GM23338 (cell line): ENCODE measurements at regions not wholly inside any gene's neighbourhood (a gene's known extent, or its start where the extent isn't known, plus 50 kb on each side); places are given as distances from the start of the nearest gene placed in this dataset.

ENCODE experiments used
- ATAC-seq: fragments of 200-7000 bp; cut with Tn5 transposase; 3 replicates; pipeline ENCODE4 v1.9.1; 2020
- DNase-seq: peaks from one replicate; pipeline ENCODE4 v3.0.0-alpha.2; 2015; ENCODE audit warnings: low spot score
- H2AFZ ChIP-seq: fragments of 200-600 bp; sonication (generic); 2 replicates; pipeline ENCODE4 v1.8.0; 2016; ENCODE audit warnings: antibody characterized with exemption, mild to moderate bottlenecking, moderate library complexity
- H3F3A ChIP-seq: fragments of 200-600 bp; sonication (generic); replicated peaks from 2 replicates; pipeline ENCODE4 v1.8.0; 2017; ENCODE audit warnings: antibody characterized with exemption, mixed run types, low read depth
- H3K27ac ChIP-seq: fragments of 200-600 bp; sonication (generic); 2 replicates; pipeline ENCODE4 v1.6.1; 2016; ENCODE audit warnings: low read depth
- H3K27me3 ChIP-seq: fragments of 200-600 bp; sonication (generic); 2 replicates; pipeline ENCODE4 v1.8.0; 2016; ENCODE audit warnings: mild to moderate bottlenecking, mixed run types, moderate library complexity; ENCODE audit not compliant: insufficient read depth
- H3K36me3 ChIP-seq: fragments of 200-600 bp; sonication (generic); 2 replicates; pipeline ENCODE4 v1.8.0; 2016; ENCODE audit warnings: mild to moderate bottlenecking; ENCODE audit not compliant: insufficient read depth
- H3K4me1 ChIP-seq: fragments of 200-600 bp; sonication (generic); 2 replicates; pipeline ENCODE4 v1.8.0; 2016; ENCODE audit warnings: mild to moderate bottlenecking, moderate library complexity; ENCODE audit not compliant: insufficient read depth
- H3K4me2 ChIP-seq: fragments of 200-600 bp; sonication (generic); 2 replicates; pipeline ENCODE4 v1.7.1; 2017; ENCODE audit warnings: mixed run types
- H3K4me3 ChIP-seq: fragments of 200-600 bp; sonication (generic); 2 replicates; pipeline ENCODE4 v1.6.1; 2016; ENCODE audit warnings: mixed run types
- H3K79me2 ChIP-seq: fragments of 200-600 bp; sonication (generic); replicated peaks from 2 replicates; pipeline ENCODE4 v1.8.0; 2017; ENCODE audit warnings: mild to moderate bottlenecking; ENCODE audit not compliant: insufficient read depth
- H3K9me2 ChIP-seq: fragments of 200-600 bp; sonication (generic); 2 replicates; pipeline ENCODE4 v1.8.0; 2017; ENCODE audit not compliant: insufficient read depth
- H4K20me1 ChIP-seq: fragments of 200-600 bp; sonication (generic); replicated peaks from 2 replicates; pipeline ENCODE4 v1.8.0; 2017; ENCODE audit warnings: mild to moderate bottlenecking; ENCODE audit not compliant: insufficient read depth
- H3K27ac Mint-ChIP-seq: 2 replicates; pipeline ENCODE4 v1.8.0; 2020; ENCODE audit warnings: inconsistent platforms, mild to moderate bottlenecking, moderate library complexity, mixed read lengths
- H3K27me3 Mint-ChIP-seq: 3 replicates; pipeline ENCODE4 v1.8.0; 2022; ENCODE audit warnings: low read depth, mild to moderate bottlenecking, moderate library complexity, mixed read lengths, inconsistent platforms; ENCODE audit not compliant: insufficient read depth, poor library complexity
- H3K36me3 Mint-ChIP-seq: 3 replicates; pipeline ENCODE4 v1.8.0; 2021; ENCODE audit warnings: low read depth, mild to moderate bottlenecking, inconsistent platforms, moderate library complexity, mixed read lengths
- H3K4me1 Mint-ChIP-seq: 3 replicates; pipeline ENCODE4 v1.8.0; 2020; ENCODE audit warnings: mild to moderate bottlenecking, inconsistent platforms, mixed read lengths
- H3K4me3 Mint-ChIP-seq: 3 replicates; pipeline ENCODE4 v1.8.0; 2021; ENCODE audit warnings: moderate library complexity, mild to moderate bottlenecking, inconsistent platforms, mixed read lengths
- H3K9me3 Mint-ChIP-seq: 3 replicates; pipeline ENCODE4 v1.8.0; 2020; ENCODE audit warnings: moderate library complexity, mild to moderate bottlenecking, inconsistent platforms, mixed read lengths
- CREB1 ChIP-seq: fragments of 250-450 bp; sonication (Bioruptor Pico); IDR thresholded peaks from 2 replicates; pipeline ENCODE4 v1.5.0; 2020; ENCODE audit warnings: low read depth, mild to moderate bottlenecking, moderate library complexity
- ETS1 ChIP-seq: IDR thresholded peaks from 2 replicates; pipeline ENCODE4 v1.6.1; 2016; ENCODE audit warnings: antibody characterized with exemption
- EZH2 ChIP-seq: fragments of 200-600 bp; sonication (generic); IDR thresholded peaks from one replicate; pipeline ENCODE4 v1.8.0; 2017; ENCODE audit warnings: antibody characterized with exemption, mild to moderate bottlenecking, low read depth; ENCODE audit not compliant: unreplicated experiment
- EZH2phosphoT487 ChIP-seq: fragments of 200-600 bp; sonication (generic); IDR thresholded peaks from one replicate; pipeline ENCODE4 v1.8.1; 2018; ENCODE audit warnings: antibody characterized with exemption; ENCODE audit not compliant: unreplicated experiment
- JUNB ChIP-seq: IDR thresholded peaks from one replicate; pipeline ENCODE4 v1.6.1; 2016; ENCODE audit warnings: antibody characterized with exemption; ENCODE audit not compliant: unreplicated experiment
- NANOG ChIP-seq: IDR thresholded peaks from 2 replicates; pipeline ENCODE4 v1.6.1; 2016; ENCODE audit warnings: antibody characterized with exemption, borderline replicate concordance
- POLR2AphosphoS5 ChIP-seq: IDR thresholded peaks from 2 replicates; pipeline ENCODE4 v1.6.1; 2016; ENCODE audit warnings: antibody characterized with exemption, low read depth
- REST ChIP-seq: IDR thresholded peaks from one replicate; pipeline ENCODE4 v1.6.1; 2018; ENCODE audit warnings: antibody characterized with exemption; ENCODE audit not compliant: unreplicated experiment
- STAT1 ChIP-seq: IDR thresholded peaks from one replicate; pipeline ENCODE4 v1.6.1; 2016; ENCODE audit warnings: antibody characterized with exemption; ENCODE audit not compliant: unreplicated experiment
- ZNF114 ChIP-seq: fragments of 250-450 bp; sonication (Bioruptor Pico); IDR thresholded peaks from 2 replicates; pipeline ENCODE4 v1.5.0; 2020; ENCODE audit warnings: mild to moderate bottlenecking, moderate library complexity
- ZNF331 ChIP-seq: fragments of 250-450 bp; sonication (Bioruptor Pico); IDR thresholded peaks from 2 replicates; pipeline ENCODE4 v1.5.0; 2020; ENCODE audit warnings: low read depth, mild to moderate bottlenecking, moderate library complexity

GRCh38 chr19:5394551-5395505 lies 54.2 kb upstream of the PTPRS start:
- H3K27ac Mint-ChIP-seq, result no peak overlapping the region
- Histone ChIP-seq H3K4me2 (peak overlapping the region; percentile 77), H3K4me1 (peaks cover 19% of the 10 kb centered on the region), H3K79me2 (no peaks in the 10 kb centered on the region), H3K36me3 (no peaks in the 10 kb centered on the region), H3K9me2 (no peaks in the 10 kb centered on the region), H4K20me1 (no peaks in the 10 kb centered on the region), H3K27me3 (no peaks in the 10 kb centered on the region), H2AFZ (no peak overlapping the region; the same call in 1 of the 2 replicates), H3K4me3 (peak overlapping the region; percentile 36; the same call in 1 of the 2 replicates), H3F3A (no peaks in the 10 kb centered on the region; the same call in 1 of the 2 replicates), H3K27ac (no peak overlapping the region)
- peaks cover 17% of the 10 kb centered on the region for H3K27me3 Mint-ChIP-seq
- peak; percentile 74 for DNase-seq
- no peak overlapping the region for H3K4me3 Mint-ChIP-seq
- H3K4me1 Mint-ChIP-seq, result peaks cover 38% of the 10 kb centered on the region
- TF ChIP-seq ZNF114, result no peak
- no peak for TF ChIP-seq ETS1
- no peak for TF ChIP-seq REST
- no peak for TF ChIP-seq EZH2phosphoT487
- no peak for TF ChIP-seq EZH2
- no peaks in the 10 kb centered on the region for H3K36me3 Mint-ChIP-seq
- H3K9me3 Mint-ChIP-seq, result no peaks in the 10 kb centered on the region; the same call in 2 of the 3 replicates
- peak; percentile 65 for ATAC-seq

DNA sequence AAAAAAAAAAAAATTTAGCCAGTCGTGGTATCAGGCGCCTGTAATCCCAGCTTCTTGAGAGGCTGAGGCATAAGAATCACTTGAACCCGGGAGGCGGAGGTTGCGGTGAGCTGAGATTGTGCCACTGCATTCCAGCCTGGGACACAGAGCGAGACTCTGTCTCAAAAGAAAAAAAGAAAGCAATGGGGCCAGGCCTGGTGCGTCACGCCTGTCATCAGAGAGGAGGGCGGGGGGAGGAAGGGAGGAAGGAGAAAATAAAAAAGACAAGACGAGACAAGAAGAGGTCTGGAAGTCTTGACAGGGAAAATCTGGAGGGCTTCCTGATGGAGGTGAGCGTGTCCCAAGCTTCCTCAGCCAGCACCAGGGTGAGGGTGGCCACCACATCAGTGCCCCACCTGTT lies 54.9 kb upstream of the PTPRS start:
- Histone ChIP-seq H3F3A (no peaks in the 10 kb centered on the region; the same call in 1 of the 2 replicates), H3K36me3 (no peaks in the 10 kb centered on the region), H3K4me2 (peak overlapping the region; percentile 77), H3K27ac (no peak overlapping the region), H3K27me3 (no peaks in the 10 kb centered on the region), H3K9me2 (no peaks in the 10 kb centered on the region), H3K4me1 (peaks cover 19% of the 10 kb centered on the region), H3K79me2 (no peaks in the 10 kb centered on the region), H4K20me1 (no peaks in the 10 kb centered on the region), H2AFZ (0 out of 2 replicates have a peak overlapping the region, but pooled peaks have one; percentile 50), H3K4me3 (peak overlapping the region; percentile 36; the same call in 1 of the 2 replicates)
- peaks cover 38% of the 10 kb centered on the region for H3K4me1 Mint-ChIP-seq
- no peak for DNase-seq
- H3K27me3 Mint-ChIP-seq, result peaks cover 17% of the 10 kb centered on the region
- no peak for ATAC-seq
- H3K9me3 Mint-ChIP-seq, result no peaks in the 10 kb centered on the region; the same call in 2 of the 3 replicates
- H3K27ac Mint-ChIP-seq, result no peak overlapping the region
- no peaks in the 10 kb centered on the region for H3K36me3 Mint-ChIP-seq
- peak overlapping the region; percentile 26; the same call in 1 of the 3 replicates for H3K4me3 Mint-ChIP-seq
- TF ChIP-seq EZH2phosphoT487 (no peak), ZNF114 (no peak), POLR2AphosphoS5 (no peak), CREB1 (CRISPR knock-in tag) (no peak), STAT1 (no peak), EZH2 (no peak), REST (no peak), ZNF331 (no peak), ETS1 (no peak), NANOG (no peak), JUNB (no peak)
